ENCODE measurements at regions not wholly inside any gene's neighbourhood (a gene's known extent, or its start where the extent isn't known, plus 50 kb on each side); places are given as distances from the start of the nearest gene placed in this dataset.

DNA sequence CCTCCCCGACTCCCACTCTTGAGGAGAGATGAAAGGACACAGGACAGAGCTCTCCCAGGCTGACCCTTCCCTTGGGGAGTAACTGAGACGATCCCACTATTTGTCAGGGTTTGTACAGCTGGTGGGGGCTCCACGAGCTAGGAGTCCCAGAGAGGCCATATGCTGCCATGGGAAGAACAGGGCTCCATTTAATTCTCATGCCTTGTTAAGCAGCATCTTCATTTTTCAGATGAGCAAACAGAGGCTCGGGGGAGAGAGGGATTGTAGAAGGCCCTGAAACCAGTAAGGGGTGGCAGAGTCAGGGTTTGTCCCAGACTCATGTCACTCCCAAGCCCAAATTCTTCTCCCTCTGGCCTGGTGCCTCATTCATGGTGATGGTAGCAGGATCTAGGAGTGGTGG, 176.4 kb downstream of the NSG2 start:
- Histone ChIP-seq H3K36me3 (ENCODE audit: control insufficient read depth, insufficient read depth, low read length) (no peaks in the 10 kb centered on the region), H3K4me3 (ENCODE audit: low read depth in 2 of 2, low read length in 2 of 2) (no peak overlapping the region), H3K27me3 (ENCODE audit: control insufficient read depth, insufficient read depth, low read length) (peaks cover 5% of the 10 kb centered on the region), H3K9me3 (ENCODE audit: control insufficient read depth, insufficient read depth, low read depth, low read length) (no peaks in the 10 kb centered on the region), H3K4me1 (ENCODE audit: control insufficient read depth, insufficient read depth, low read length) (no peaks in the 10 kb centered on the region), H3K27ac (ENCODE audit: low read length) (no peak overlapping the region)
- DNase-seq (ENCODE audit: low read depth, low spot score) (no peak), ATAC-seq (no peak)
- BruUV-seq (replicated peaks), result no TSS peak
- POLR2A ChIA-PET, result no interaction called here
- intact Hi-C loops (cut with micrococcal nuclease; ENCODE audit: unreplicated experiment) (no loop called here), in situ Hi-C loops (cut with HindIII; ENCODE audit: low pct_unique_long_range_greater_than_20kb, low sequenced_read_pairs) (no loop called here)
- CTCF ChIA-PET, result no interaction called here
- TF ChIP-seq, protein P1, sequence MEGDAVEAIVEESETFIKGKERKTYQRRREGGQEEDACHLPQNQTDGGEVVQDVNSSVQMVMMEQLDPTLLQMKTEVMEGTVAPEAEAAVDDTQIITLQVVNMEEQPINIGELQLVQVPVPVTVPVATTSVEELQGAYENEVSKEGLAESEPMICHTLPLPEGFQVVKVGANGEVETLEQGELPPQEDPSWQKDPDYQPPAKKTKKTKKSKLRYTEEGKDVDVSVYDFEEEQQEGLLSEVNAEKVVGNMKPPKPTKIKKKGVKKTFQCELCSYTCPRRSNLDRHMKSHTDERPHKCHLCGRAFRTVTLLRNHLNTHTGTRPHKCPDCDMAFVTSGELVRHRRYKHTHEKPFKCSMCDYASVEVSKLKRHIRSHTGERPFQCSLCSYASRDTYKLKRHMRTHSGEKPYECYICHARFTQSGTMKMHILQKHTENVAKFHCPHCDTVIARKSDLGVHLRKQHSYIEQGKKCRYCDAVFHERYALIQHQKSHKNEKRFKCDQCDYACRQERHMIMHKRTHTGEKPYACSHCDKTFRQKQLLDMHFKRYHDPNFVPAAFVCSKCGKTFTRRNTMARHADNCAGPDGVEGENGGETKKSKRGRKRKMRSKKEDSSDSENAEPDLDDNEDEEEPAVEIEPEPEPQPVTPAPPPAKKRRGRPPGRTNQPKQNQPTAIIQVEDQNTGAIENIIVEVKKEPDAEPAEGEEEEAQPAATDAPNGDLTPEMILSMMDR (IDR thresholded peaks at IDR 0.05), result no peak
- TF ChIP-seq, protein P2, sequence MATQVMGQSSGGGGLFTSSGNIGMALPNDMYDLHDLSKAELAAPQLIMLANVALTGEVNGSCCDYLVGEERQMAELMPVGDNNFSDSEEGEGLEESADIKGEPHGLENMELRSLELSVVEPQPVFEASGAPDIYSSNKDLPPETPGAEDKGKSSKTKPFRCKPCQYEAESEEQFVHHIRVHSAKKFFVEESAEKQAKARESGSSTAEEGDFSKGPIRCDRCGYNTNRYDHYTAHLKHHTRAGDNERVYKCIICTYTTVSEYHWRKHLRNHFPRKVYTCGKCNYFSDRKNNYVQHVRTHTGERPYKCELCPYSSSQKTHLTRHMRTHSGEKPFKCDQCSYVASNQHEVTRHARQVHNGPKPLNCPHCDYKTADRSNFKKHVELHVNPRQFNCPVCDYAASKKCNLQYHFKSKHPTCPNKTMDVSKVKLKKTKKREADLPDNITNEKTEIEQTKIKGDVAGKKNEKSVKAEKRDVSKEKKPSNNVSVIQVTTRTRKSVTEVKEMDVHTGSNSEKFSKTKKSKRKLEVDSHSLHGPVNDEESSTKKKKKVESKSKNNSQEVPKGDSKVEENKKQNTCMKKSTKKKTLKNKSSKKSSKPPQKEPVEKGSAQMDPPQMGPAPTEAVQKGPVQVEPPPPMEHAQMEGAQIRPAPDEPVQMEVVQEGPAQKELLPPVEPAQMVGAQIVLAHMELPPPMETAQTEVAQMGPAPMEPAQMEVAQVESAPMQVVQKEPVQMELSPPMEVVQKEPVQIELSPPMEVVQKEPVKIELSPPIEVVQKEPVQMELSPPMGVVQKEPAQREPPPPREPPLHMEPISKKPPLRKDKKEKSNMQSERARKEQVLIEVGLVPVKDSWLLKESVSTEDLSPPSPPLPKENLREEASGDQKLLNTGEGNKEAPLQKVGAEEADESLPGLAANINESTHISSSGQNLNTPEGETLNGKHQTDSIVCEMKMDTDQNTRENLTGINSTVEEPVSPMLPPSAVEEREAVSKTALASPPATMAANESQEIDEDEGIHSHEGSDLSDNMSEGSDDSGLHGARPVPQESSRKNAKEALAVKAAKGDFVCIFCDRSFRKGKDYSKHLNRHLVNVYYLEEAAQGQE (IDR thresholded peaks at IDR 0.05; ENCODE audit: insufficient read depth in 1 of 2, low read depth in 2 of 2, low read length in 1 of 2), result no peak
- TF ChIP-seq TCF7L2 (IDR thresholded peaks at IDR 0.05; ENCODE audit: low read depth, low read length) (no peak), SIN3A (IDR thresholded peaks at IDR 0.05; ENCODE audit: borderline replicate concordance, insufficient read depth, low read depth, low read length) (no peak), POLR2AphosphoS5 (IDR thresholded peaks at IDR 0.05; ENCODE audit: low read depth, low read length) (no peak)

DNA sequence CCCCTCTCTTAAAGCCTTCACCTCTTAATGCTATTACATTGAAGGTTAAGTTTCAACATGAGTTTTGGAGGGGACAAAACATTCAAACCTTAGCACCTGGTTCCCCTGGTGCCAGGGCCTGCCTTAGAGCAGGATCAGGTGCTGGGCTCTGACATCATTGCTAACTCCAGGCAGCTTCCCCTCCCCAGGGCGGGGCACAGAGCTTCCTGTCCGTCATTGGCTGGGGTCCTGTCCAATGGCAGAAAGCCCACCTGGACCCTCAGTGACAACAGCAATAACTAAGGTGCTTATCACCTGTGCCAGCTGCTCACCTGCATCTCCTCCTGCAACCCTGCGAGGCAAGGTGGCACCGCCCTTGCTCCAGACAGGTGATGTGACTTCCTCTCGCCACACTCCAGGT, 177.4 kb downstream of the NSG2 start:
- DNase-seq (ENCODE audit: low read depth, low spot score) (no peak), ATAC-seq (no peak)
- BruUV-seq (replicated peaks), result no TSS peak
- Histone ChIP-seq H3K4me3 (ENCODE audit: low read depth in 2 of 2, low read length in 2 of 2) (no peak overlapping the region), H3K4me1 (ENCODE audit: control insufficient read depth, insufficient read depth, low read length) (no peaks in the 10 kb centered on the region), H3K36me3 (ENCODE audit: control insufficient read depth, insufficient read depth, low read length) (no peaks in the 10 kb centered on the region), H3K27ac (ENCODE audit: low read length) (no peak overlapping the region), H3K9me3 (ENCODE audit: control insufficient read depth, insufficient read depth, low read depth, low read length) (no peaks in the 10 kb centered on the region), H3K27me3 (ENCODE audit: control insufficient read depth, insufficient read depth, low read length) (no peaks in the 10 kb centered on the region; the same call in none of the 2 replicates)
- CTCF ChIA-PET, result no interaction called here
- in situ Hi-C loops (cut with HindIII; ENCODE audit: low pct_unique_long_range_greater_than_20kb, low sequenced_read_pairs), result no loop called here
- intact Hi-C loops (cut with micrococcal nuclease; ENCODE audit: unreplicated experiment), result no loop called here
- POLR2A ChIA-PET, result no interaction called here
- no peak for TF ChIP-seq TCF7L2 (IDR thresholded peaks at IDR 0.05; ENCODE audit: low read depth, low read length)
- TF ChIP-seq SIN3A (IDR thresholded peaks at IDR 0.05; ENCODE audit: borderline replicate concordance, insufficient read depth, low read depth, low read length), result no peak
- TF ChIP-seq POLR2AphosphoS5 (IDR thresholded peaks at IDR 0.05; ENCODE audit: low read depth, low read length), result no peak
- TF ChIP-seq, protein P1 (IDR thresholded peaks at IDR 0.05), result no peak

Data from Panc1 (cell line).